H1 (cell line): ENCODE measurements at regions not wholly inside any gene's neighbourhood (a gene's known extent, or its start where the extent isn't known, plus 50 kb on each side); places are given as distances from the start of the nearest gene placed in this dataset.

Source experiments
- CTCF ChIA-PET: fragments of 300-600 bp; sonication (Branson Sonifier 250); formaldehyde crosslinking; loops from one replicate; lab custom pipeline; 2021; ENCODE audit not compliant: partially characterized antibody; lab: Charles Lee
- POLR2A ChIA-PET: fragments of 300-600 bp; sonication (Branson Sonifier 250); formaldehyde crosslinking; loops from one replicate; lab custom pipeline; 2021; ENCODE audit warnings: inconsistent platforms; ENCODE audit not compliant: partially characterized antibody; lab: Charles Lee
- DNase-seq, 2 experiments: peaks; one replicate each; pipeline versions ENCODE4 v3.0.0 to v3.0.0-alpha.2; 2010 to 2022; ENCODE audit warnings: low spot score in 2 of 2, low read depth in 1 of 2, mixed read lengths in 1 of 2
- FAIRE-seq: peaks from 2 replicates; lab custom pipeline; 2011; peaks lifted over from hg19 to GRCh38; lab: Jason Lieb, UNC
- H2AFZ ChIP-seq: 2 replicates; pipeline ENCODE4 v1.8.1; 2012; ENCODE audit warnings: low read length, inconsistent platforms
- H2AK5ac ChIP-seq: 2 replicates; pipeline ENCODE4 v1.6.1; 2013; ENCODE audit warnings: low read depth, low read length
- H2BK120ac ChIP-seq: replicated peaks from 2 replicates; pipeline ENCODE3; 2013; ENCODE audit warnings: low read depth, low read length, inconsistent platforms
- H2BK12ac ChIP-seq: 2 replicates; pipeline ENCODE4 v1.6.1; 2013; ENCODE audit warnings: low read depth, low read length
- H2BK15ac ChIP-seq: 2 replicates; pipeline ENCODE4 v1.6.1; 2013; ENCODE audit warnings: low read length
- H2BK20ac ChIP-seq: 2 replicates; pipeline ENCODE4 v1.6.1; 2013; ENCODE audit warnings: low read length
- H2BK5ac ChIP-seq: 2 replicates; pipeline ENCODE4 v1.6.1; 2013; ENCODE audit warnings: low read depth, low read length
- H3K14ac ChIP-seq: 2 replicates; pipeline ENCODE4 v1.6.1; 2013; ENCODE audit warnings: inconsistent platforms; ENCODE audit not compliant: insufficient read length
- H3K18ac ChIP-seq: 2 replicates; pipeline ENCODE4 v1.6.1; 2013; ENCODE audit warnings: low read length; ENCODE audit errors: extremely low read depth
- H3K23ac ChIP-seq: 2 replicates; pipeline ENCODE4 v1.6.1; 2013; ENCODE audit warnings: inconsistent platforms; ENCODE audit not compliant: insufficient read length
- H3K23me2 ChIP-seq: 2 replicates; pipeline ENCODE4 v1.6.1; 2013; ENCODE audit warnings: low read depth, low read length
- H3K27ac ChIP-seq: 2 replicates; pipeline ENCODE4 v1.6.1; 2011; ENCODE audit warnings: low read depth, low read length, inconsistent platforms
- H3K27me3 ChIP-seq, 4 experiments: replicated peaks in 1 of 4; 1 replicate in 1 of 4; 2 replicates in 3 of 4; pipeline versions ENCODE4 v1.6.1 to v1.8.1; 2011 to 2013; ENCODE audit warnings: low read length in 3 of 4, mild to moderate bottlenecking in 3 of 4, inconsistent platforms in 2 of 4, mixed read lengths in 2 of 4, moderate library complexity in 1 of 4; ENCODE audit not compliant: control insufficient read depth in 3 of 4, insufficient read depth in 3 of 4; ENCODE audit errors: extremely low read depth in 1 of 4
- H3K36me3 ChIP-seq, 4 experiments: 2 replicates each; pipeline versions ENCODE4 v1.6.1 to v1.8.1; 2011 to 2013; ENCODE audit warnings: mild to moderate bottlenecking in 4 of 4, low read length in 3 of 4, moderate library complexity in 2 of 4, control low read depth in 1 of 4, inconsistent platforms in 1 of 4; ENCODE audit not compliant: insufficient read depth in 4 of 4, control insufficient read depth in 2 of 4
- H3K4ac ChIP-seq: replicated peaks from 2 replicates; pipeline ENCODE3; 2013; ENCODE audit warnings: low read length, low read depth, mixed read lengths, inconsistent platforms; ENCODE audit not compliant: insufficient read length
- H3K4me1 ChIP-seq, 4 experiments: replicated peaks in 1 of 4; 1 replicate in 1 of 4; 2 replicates in 3 of 4; pipeline versions ENCODE4 v1.6.1 to v1.8.1; 2011 to 2013; ENCODE audit warnings: low read length in 3 of 4, inconsistent platforms in 2 of 4, mixed read lengths in 1 of 4; ENCODE audit not compliant: insufficient read depth in 4 of 4, control insufficient read depth in 3 of 4
- H3K4me2 ChIP-seq, 2 experiments: 2 replicates each; pipeline versions ENCODE4 v1.6.1 to v1.8.1; 2011 to 2013; ENCODE audit warnings: low read depth in 2 of 2, low read length in 2 of 2, control low read depth in 1 of 2, inconsistent platforms in 1 of 2, mild to moderate bottlenecking in 1 of 2; ENCODE audit not compliant: insufficient read depth in 1 of 2
- H3K4me3 ChIP-seq, 4 experiments: fragments of 200-600, 300-600 bp in 1 of 4; sonication (generic), shearing (Covaris generic), sonication (Bioruptor Twin) in 1 of 4; 2 replicates each; pipeline versions ENCODE4 v1.5.1 to v1.8.1; 2011 to 2016; ENCODE audit warnings: low read length in 4 of 4, low read depth in 3 of 4, control low read depth in 2 of 4, inconsistent platforms in 2 of 4, mild to moderate bottlenecking in 2 of 4, mixed read lengths in 1 of 4, moderate library complexity in 1 of 4; ENCODE audit not compliant: insufficient read depth in 2 of 4; ENCODE audit errors: extremely low read depth in 1 of 4
- H3K56ac ChIP-seq: replicated peaks from 2 replicates; pipeline ENCODE3; 2013; ENCODE audit warnings: low read depth, mild to moderate bottlenecking, mixed read lengths, low read length, inconsistent platforms; ENCODE audit not compliant: insufficient read length
- H3K79me1 ChIP-seq: 2 replicates; pipeline ENCODE4 v1.6.1; 2013; ENCODE audit warnings: low read depth, low read length, control low read depth
- H3K79me2 ChIP-seq, 2 experiments: 2 replicates each; pipeline versions ENCODE4 v1.6.1 to v1.8.1; 2012 to 2013; ENCODE audit warnings: low read length in 2 of 2, mild to moderate bottlenecking in 2 of 2, inconsistent platforms in 1 of 2; ENCODE audit not compliant: insufficient read depth in 2 of 2, control insufficient read depth in 1 of 2
- H3K9ac ChIP-seq, 4 experiments: replicated peaks in 1 of 4; 1 replicate in 1 of 4; 2 replicates in 3 of 4; pipeline versions ENCODE4 v1.6.1 to v1.8.1; 2011 to 2013; ENCODE audit warnings: low read depth in 3 of 4, low read length in 3 of 4, control low read depth in 2 of 4, mild to moderate bottlenecking in 2 of 4, moderate library complexity in 2 of 4, inconsistent platforms in 1 of 4; ENCODE audit errors: extremely low read depth in 1 of 4
- H3K9me3 ChIP-seq, 2 experiments: 2 replicates each; pipeline versions ENCODE4 v1.6.1 to v1.8.1; 2012 to 2013; ENCODE audit warnings: mild to moderate bottlenecking in 2 of 2, moderate library complexity in 2 of 2, control low read depth in 1 of 2, inconsistent platforms in 1 of 2, low read depth in 1 of 2, low read length in 1 of 2, mixed read lengths in 1 of 2; ENCODE audit not compliant: insufficient read depth in 2 of 2
- H4K20me1 ChIP-seq, 2 experiments: replicated peaks in 1 of 2; 2 replicates each; pipeline versions ENCODE3 to v1.8.1; 2011 to 2013; ENCODE audit warnings: inconsistent platforms in 2 of 2, low read length in 2 of 2, mild to moderate bottlenecking in 1 of 2; ENCODE audit not compliant: insufficient read depth in 2 of 2, control insufficient read depth in 1 of 2
- H4K5ac ChIP-seq: 2 replicates; pipeline ENCODE4 v1.6.1; 2013; ENCODE audit warnings: low read length, low read depth, mixed read lengths, inconsistent platforms; ENCODE audit not compliant: insufficient read length
- H4K8ac ChIP-seq: 2 replicates; pipeline ENCODE4 v1.8.0; 2013; ENCODE audit warnings: mild to moderate bottlenecking, moderate library complexity, low read length, inconsistent platforms; ENCODE audit not compliant: insufficient read depth; ENCODE audit errors: extremely low read depth
- H4K91ac ChIP-seq: replicated peaks from 2 replicates; pipeline ENCODE3; 2013; ENCODE audit warnings: low read length, mixed read lengths, inconsistent platforms; ENCODE audit not compliant: insufficient read length
- EP300 ChIP-seq, 2 experiments: IDR thresholded peaks; 1 replicate in 1 of 2; 2 replicates in 1 of 2; pipeline ENCODE4 v1.6.1; 2011 to 2012; ENCODE audit warnings: low read depth in 2 of 2, low read length in 2 of 2, mild to moderate bottlenecking in 2 of 2, borderline replicate concordance in 1 of 2, inconsistent platforms in 1 of 2, moderate library complexity in 1 of 2
- JUND ChIP-seq: IDR thresholded peaks from 2 replicates; pipeline ENCODE4 v1.6.1; 2011; ENCODE audit warnings: mild to moderate bottlenecking, improper control_type of control experiment, low read length
- KDM5A ChIP-seq: fragments of 200-600 bp; IDR thresholded peaks from 2 replicates; pipeline ENCODE4 v1.7.1; 2012; ENCODE audit warnings: mild to moderate bottlenecking, low read length, inconsistent platforms, mixed read lengths
- RFX5 ChIP-seq: IDR thresholded peaks from 2 replicates; pipeline ENCODE4 v1.6.1; 2011; ENCODE audit warnings: low read depth, low read length, improper control_type of control experiment, borderline replicate concordance
- SIN3A ChIP-seq, 2 experiments: IDR thresholded peaks in 1 of 2; conservative IDR thresholded peaks in 1 of 2; 2 replicates each; pipeline ENCODE4 v1.6.1; 2011 to 2012; ENCODE audit warnings: low read length in 2 of 2, improper control_type of control experiment in 1 of 2, low read depth in 1 of 2, mild to moderate bottlenecking in 1 of 2
- SIRT6 ChIP-seq: IDR thresholded peaks from one replicate; pipeline ENCODE4 v1.7.1; 2012; ENCODE audit warnings: low read length, inconsistent platforms

- TF ChIP-seq EP300 (IDR thresholded peaks at IDR 0.05; ENCODE audit: borderline replicate concordance in 1 of 2, low read depth in 2 of 2, low read length in 2 of 2) (no peak), SIN3A (conservative IDR thresholded peaks at IDR 0.05 in 1 of 2, IDR thresholded peaks at IDR 0.05 in 1 of 2; ENCODE audit: low read depth in 1 of 2, low read length in 2 of 2) (no peak), KDM5A (no peak), SIRT6 (no peak), RFX5 (no peak), JUND (no peak)
- Histone ChIP-seq H3K18ac (no peak overlapping the region), H3K56ac (no peak overlapping the region), H3K14ac (no peak overlapping the region), H2BK12ac (no peak overlapping the region), H3K4me2 (no peak overlapping the region), H3K79me1 (no peaks in the 10 kb centered on the region), H2BK15ac (no peak overlapping the region), H2AK5ac (no peak overlapping the region), H3K23ac (no peak overlapping the region), H3K4ac (no peak overlapping the region), H3K4me1 (no peaks in the 10 kb centered on the region), H3K27me3 (no peaks in the 10 kb centered on the region), H3K27ac (no peak overlapping the region), H4K5ac (no peak overlapping the region), H4K91ac (no peak overlapping the region), H2BK20ac (no peak overlapping the region), H3K79me2 (no peaks in the 10 kb centered on the region), H3K23me2 (no peaks in the 10 kb centered on the region), H3K9me3 (no peaks in the 10 kb centered on the region), H2BK120ac (no peak overlapping the region), H4K8ac (no peak overlapping the region), H3K9ac (no peak overlapping the region), H2BK5ac (no peak overlapping the region), H3K4me3 (no peak overlapping the region), H3K36me3 (no peaks in the 10 kb centered on the region), H2AFZ (no peak overlapping the region), H4K20me1 (no peaks in the 10 kb centered on the region)
- CTCF ChIA-PET, result no interaction called here
- POLR2A ChIA-PET, result no interaction called here
- DNase-seq, result no peak
- no peak for FAIRE-seq
Measured at GRCh38 chr2:53397085-53397484, 370.5 kb upstream of the CHAC2 start.
